ENCODE measurements at regions not wholly inside any gene's neighbourhood (a gene's known extent, or its start where the extent isn't known, plus 50 kb on each side); places are given as distances from the start of the nearest gene placed in this dataset.

GRCh38 chr2:221200184-221200839 lies 371.8 kb downstream of the EPHA4 start:
- TF ChIP-seq, protein P1, sequence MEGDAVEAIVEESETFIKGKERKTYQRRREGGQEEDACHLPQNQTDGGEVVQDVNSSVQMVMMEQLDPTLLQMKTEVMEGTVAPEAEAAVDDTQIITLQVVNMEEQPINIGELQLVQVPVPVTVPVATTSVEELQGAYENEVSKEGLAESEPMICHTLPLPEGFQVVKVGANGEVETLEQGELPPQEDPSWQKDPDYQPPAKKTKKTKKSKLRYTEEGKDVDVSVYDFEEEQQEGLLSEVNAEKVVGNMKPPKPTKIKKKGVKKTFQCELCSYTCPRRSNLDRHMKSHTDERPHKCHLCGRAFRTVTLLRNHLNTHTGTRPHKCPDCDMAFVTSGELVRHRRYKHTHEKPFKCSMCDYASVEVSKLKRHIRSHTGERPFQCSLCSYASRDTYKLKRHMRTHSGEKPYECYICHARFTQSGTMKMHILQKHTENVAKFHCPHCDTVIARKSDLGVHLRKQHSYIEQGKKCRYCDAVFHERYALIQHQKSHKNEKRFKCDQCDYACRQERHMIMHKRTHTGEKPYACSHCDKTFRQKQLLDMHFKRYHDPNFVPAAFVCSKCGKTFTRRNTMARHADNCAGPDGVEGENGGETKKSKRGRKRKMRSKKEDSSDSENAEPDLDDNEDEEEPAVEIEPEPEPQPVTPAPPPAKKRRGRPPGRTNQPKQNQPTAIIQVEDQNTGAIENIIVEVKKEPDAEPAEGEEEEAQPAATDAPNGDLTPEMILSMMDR (IDR thresholded peaks at IDR 0.05), result no peak
- TF ChIP-seq POLR2A (IDR thresholded peaks at IDR 0.05), result no peak
